ENCODE measurements at regions not wholly inside any gene's neighbourhood (a gene's known extent, or its start where the extent isn't known, plus 50 kb on each side); places are given as distances from the start of the nearest gene placed in this dataset.

DNA sequence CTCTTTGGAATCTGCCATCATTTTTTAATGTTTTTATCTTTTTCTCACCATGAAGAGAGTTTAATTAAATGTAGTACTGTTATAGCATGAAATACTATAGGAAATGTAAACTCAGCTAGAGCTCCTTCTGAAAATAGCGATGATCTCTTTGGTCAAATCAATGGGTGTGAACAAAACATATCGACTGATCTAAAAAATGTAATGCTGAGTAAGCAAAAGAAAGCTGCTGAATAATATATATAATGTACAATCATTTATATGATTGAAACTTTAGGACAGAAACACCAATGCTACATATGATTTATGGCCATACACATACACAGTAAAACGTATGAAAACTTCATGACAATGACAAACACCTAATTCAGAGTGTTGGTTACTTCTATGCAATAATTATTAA, 150.8 kb upstream of the TUBA3C start:
- peaks cover 71% of the 10 kb centered on the region for H3K9me3 Mint-ChIP-seq

DNA sequence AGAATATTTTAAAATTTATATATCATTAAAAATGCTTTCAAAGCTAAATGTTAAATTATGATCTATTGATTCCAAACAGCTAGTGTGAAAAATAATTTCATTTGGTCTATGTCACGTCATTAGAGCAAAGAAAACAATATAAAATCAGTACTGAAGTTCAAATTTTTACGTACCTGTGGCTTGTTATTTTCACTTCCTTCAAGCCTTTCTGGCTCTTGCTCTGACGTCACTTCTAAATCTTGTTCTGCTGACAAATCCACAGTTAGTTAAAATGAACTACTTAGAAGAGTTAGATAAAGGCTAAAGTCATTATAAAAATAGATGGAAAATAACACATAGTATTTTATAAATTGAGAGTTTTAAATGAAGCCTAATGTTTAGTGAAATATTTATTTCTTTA, 147.7 kb upstream of the TUBA3C start:
- peaks cover 18% of the 10 kb centered on the region for H3K36me3 Mint-ChIP-seq (ENCODE audit: low read depth)
- Histone ChIP-seq H3K4me2 (no peak overlapping the region), H3K36me3 (ENCODE audit: insufficient read depth) (no peaks in the 10 kb centered on the region), H4K20me1 (replicated peaks; ENCODE audit: insufficient read depth) (no peaks in the 10 kb centered on the region), H3F3A (replicated peaks; ENCODE audit: low read depth) (no peaks in the 10 kb centered on the region), H3K27ac (ENCODE audit: low read depth) (no peak overlapping the region), H2AFZ (no peak overlapping the region), H3K4me1 (ENCODE audit: insufficient read depth) (no peaks in the 10 kb centered on the region), H3K9me2 (ENCODE audit: insufficient read depth) (no peaks in the 10 kb centered on the region), H3K79me2 (replicated peaks; ENCODE audit: insufficient read depth) (no peaks in the 10 kb centered on the region), H3K27me3 (ENCODE audit: insufficient read depth) (no peaks in the 10 kb centered on the region), H3K4me3 (no peak overlapping the region)
- no peaks in the 10 kb centered on the region for H3K4me1 Mint-ChIP-seq
- TF ChIP-seq JUNB (IDR thresholded peaks at IDR 0.05; ENCODE audit: unreplicated experiment) (no peak), STAT1 (IDR thresholded peaks at IDR 0.05; ENCODE audit: unreplicated experiment) (no peak), CTCF (conservative IDR thresholded peaks at IDR 0.05; ENCODE audit: low read depth in 2 of 2) (no peak), POLR2AphosphoS5 (IDR thresholded peaks at IDR 0.05; ENCODE audit: low read depth) (no peak), REST (IDR thresholded peaks at IDR 0.05; ENCODE audit: unreplicated experiment) (no peak), ZNF331 (CRISPR knock-in tag; IDR thresholded peaks at IDR 0.05; ENCODE audit: low read depth) (no peak), ZNF114 (CRISPR knock-in tag; IDR thresholded peaks at IDR 0.05) (no peak), CREB1 (CRISPR knock-in tag; IDR thresholded peaks at IDR 0.05; ENCODE audit: low read depth) (no peak), NANOG (IDR thresholded peaks at IDR 0.05; ENCODE audit: borderline replicate concordance) (no peak)
- peaks cover 1% of the 10 kb centered on the region for H3K27me3 Mint-ChIP-seq (ENCODE audit: insufficient read depth, low read depth, poor library complexity)
- H3K9me3 Mint-ChIP-seq, result peaks cover 42% of the 10 kb centered on the region
- no peak overlapping the region for H3K4me3 Mint-ChIP-seq
- ATAC-seq (no peak), DNase-seq (ENCODE audit: low spot score) (no peak)
- no peak overlapping the region for H3K27ac Mint-ChIP-seq

More for the DNA sequence above, 150.8 kb upstream of the TUBA3C start:
- H3K27me3 Mint-ChIP-seq (ENCODE audit: insufficient read depth, low read depth, poor library complexity), result peaks cover 1% of the 10 kb centered on the region
- DNase-seq (ENCODE audit: low spot score) (no peak), ATAC-seq (no peak)
- Histone ChIP-seq H3K4me2 (no peak overlapping the region), H3K36me3 (ENCODE audit: insufficient read depth) (no peaks in the 10 kb centered on the region), H3K79me2 (replicated peaks; ENCODE audit: insufficient read depth) (no peaks in the 10 kb centered on the region), H3K9me2 (ENCODE audit: insufficient read depth) (no peaks in the 10 kb centered on the region), H4K20me1 (replicated peaks; ENCODE audit: insufficient read depth) (no peaks in the 10 kb centered on the region), H3K4me3 (no peak overlapping the region), H3K4me1 (ENCODE audit: insufficient read depth) (no peaks in the 10 kb centered on the region), H2AFZ (no peak overlapping the region), H3K27me3 (ENCODE audit: insufficient read depth) (no peaks in the 10 kb centered on the region), H3K27ac (ENCODE audit: low read depth) (no peak overlapping the region), H3F3A (replicated peaks; ENCODE audit: low read depth) (no peaks in the 10 kb centered on the region)
- no peak overlapping the region for H3K27ac Mint-ChIP-seq
- peaks cover 21% of the 10 kb centered on the region for H3K36me3 Mint-ChIP-seq (ENCODE audit: low read depth)
- H3K4me1 Mint-ChIP-seq, result no peaks in the 10 kb centered on the region
- no peak for TF ChIP-seq EZH2phosphoT487 (IDR thresholded peaks at IDR 0.05; ENCODE audit: unreplicated experiment)
- TF ChIP-seq JUNB (IDR thresholded peaks at IDR 0.05; ENCODE audit: unreplicated experiment), result no peak
- no peak for TF ChIP-seq POLR2AphosphoS5 (IDR thresholded peaks at IDR 0.05; ENCODE audit: low read depth)
- H3K4me3 Mint-ChIP-seq, result no peak overlapping the region
